Testis (tissue), 2 donors: ENCODE measurements at regions not wholly inside any gene's neighbourhood (a gene's known extent, or its start where the extent isn't known, plus 50 kb on each side); places are given as distances from the start of the nearest gene placed in this dataset.

ENCODE experiments used
- POLR2A ChIP-seq: fragments of 450-650 bp; IDR thresholded peaks from one replicate; pipeline ENCODE4 v1.6.1; 2017; ENCODE audit warnings: antibody characterized with exemption, mild to moderate bottlenecking, moderate library complexity
- TF ChIP-seq, protein P1 (sequence below), 3 experiments: fragments of 450-650 bp in 2 of 3; fragments of 200-600 bp in 1 of 3; sonication (generic) in 1 of 3; IDR thresholded peaks; one replicate each; pipeline ENCODE4 v1.5.1; 2016 to 2019; ENCODE audit warnings: antibody characterized with exemption in 3 of 3, mild to moderate bottlenecking in 2 of 3, moderate library complexity in 1 of 3

- TF ChIP-seq POLR2A = no peak
- TF ChIP-seq, protein P1, sequence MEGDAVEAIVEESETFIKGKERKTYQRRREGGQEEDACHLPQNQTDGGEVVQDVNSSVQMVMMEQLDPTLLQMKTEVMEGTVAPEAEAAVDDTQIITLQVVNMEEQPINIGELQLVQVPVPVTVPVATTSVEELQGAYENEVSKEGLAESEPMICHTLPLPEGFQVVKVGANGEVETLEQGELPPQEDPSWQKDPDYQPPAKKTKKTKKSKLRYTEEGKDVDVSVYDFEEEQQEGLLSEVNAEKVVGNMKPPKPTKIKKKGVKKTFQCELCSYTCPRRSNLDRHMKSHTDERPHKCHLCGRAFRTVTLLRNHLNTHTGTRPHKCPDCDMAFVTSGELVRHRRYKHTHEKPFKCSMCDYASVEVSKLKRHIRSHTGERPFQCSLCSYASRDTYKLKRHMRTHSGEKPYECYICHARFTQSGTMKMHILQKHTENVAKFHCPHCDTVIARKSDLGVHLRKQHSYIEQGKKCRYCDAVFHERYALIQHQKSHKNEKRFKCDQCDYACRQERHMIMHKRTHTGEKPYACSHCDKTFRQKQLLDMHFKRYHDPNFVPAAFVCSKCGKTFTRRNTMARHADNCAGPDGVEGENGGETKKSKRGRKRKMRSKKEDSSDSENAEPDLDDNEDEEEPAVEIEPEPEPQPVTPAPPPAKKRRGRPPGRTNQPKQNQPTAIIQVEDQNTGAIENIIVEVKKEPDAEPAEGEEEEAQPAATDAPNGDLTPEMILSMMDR (IDR thresholded peaks at IDR 0.05) = no peak
Measured at GRCh38 chr7:81534996-81535395, 234.9 kb downstream of the HGF start.
